ENCODE measurements at regions not wholly inside any gene's neighbourhood (a gene's known extent, or its start where the extent isn't known, plus 50 kb on each side); places are given as distances from the start of the nearest gene placed in this dataset.

- Histone ChIP-seq H3K9ac (ENCODE audit: insufficient read depth in 1 of 2, low read depth in 2 of 2, low read length in 2 of 2) (no peak overlapping the region), H3K9me1 (ENCODE audit: control insufficient read depth, insufficient read depth, low read length) (no peaks in the 10 kb centered on the region), H3K4me3 (no peak overlapping the region), H3K4me2 (ENCODE audit: insufficient read depth, low read length) (no peak overlapping the region), H3K27me3 (ENCODE audit: control insufficient read depth in 2 of 2, insufficient read depth in 2 of 2, low read length in 2 of 2) (no peaks in the 10 kb centered on the region), H4K20me1 (replicated peaks; ENCODE audit: control insufficient read depth, insufficient read depth, low read length) (no peaks in the 10 kb centered on the region), H3K36me3 (ENCODE audit: control insufficient read depth, insufficient read depth, low read length) (peaks cover 9% of the 10 kb centered on the region; the same call in 1 of the 3 replicates), H2AFZ (ENCODE audit: low read depth, low read length) (no peak overlapping the region), H3K27ac (ENCODE audit: extremely low read depth, low read depth, low read length) (no peak overlapping the region), H3K9me3 (replicated peaks; ENCODE audit: control insufficient read depth, insufficient read depth, low read depth, low read length) (no peaks in the 10 kb centered on the region), H3K79me2 (ENCODE audit: control insufficient read depth, insufficient read depth, low read length) (no peaks in the 10 kb centered on the region), H3K4me1 (replicated peaks in 1 of 2; ENCODE audit: control insufficient read depth in 2 of 2, insufficient read depth in 2 of 2, low read length in 2 of 2) (no peaks in the 10 kb centered on the region)
- ATAC-seq: no peak
- 83% methylated on average over 2 of the region's 2 CpGs for WGBS (ENCODE audit: insufficient coverage, low coverage, missing lambda C conversion rate)
- BruUV-seq (replicated peaks): no TSS peak
- in situ Hi-C loops (cut with MboI): no loop called here
- no peak for FAIRE-seq
- no peak for TF ChIP-seq ZNF395 (CRISPR knock-in tag; IDR thresholded peaks at IDR 0.05)
- no peak for TF ChIP-seq CREB5 (CRISPR knock-in tag; IDR thresholded peaks at IDR 0.05)
- no peak for TF ChIP-seq ZNF217 (CRISPR knock-in tag; IDR thresholded peaks at IDR 0.05)
- no peak for TF ChIP-seq CBX2 (IDR thresholded peaks at IDR 0.05; ENCODE audit: insufficient read depth, low read length, poor library complexity, severe bottlenecking)
- no peak for TF ChIP-seq TCF7 (IDR thresholded peaks at IDR 0.05; ENCODE audit: borderline replicate concordance)
- TF ChIP-seq HNRNPL (IDR thresholded peaks at IDR 0.05; ENCODE audit: low read depth, low read length): no peak
- no peak for TF ChIP-seq MEF2D (tag; conservative IDR thresholded peaks at IDR 0.05; ENCODE audit: low read depth)
- TF ChIP-seq MEIS2 (IDR thresholded peaks at IDR 0.05; ENCODE audit: partially characterized antibody): no peak
- TF ChIP-seq POLR2H (tag; IDR thresholded peaks at IDR 0.05; ENCODE audit: low read depth): no peak
- TF ChIP-seq ATF6 (CRISPR knock-in tag; IDR thresholded peaks at IDR 0.05): no peak
- TF ChIP-seq MTA2 (IDR thresholded peaks at IDR 0.05; ENCODE audit: low read depth): no peak
- TF ChIP-seq GABPB1 (CRISPR knock-in tag; IDR thresholded peaks at IDR 0.05): no peak
- no peak for TF ChIP-seq PHF21A (IDR thresholded peaks at IDR 0.05; ENCODE audit: borderline replicate concordance, low read depth)
- no peak for TF ChIP-seq ZNF780A (CRISPR knock-in tag; IDR thresholded peaks at IDR 0.05)
- TF ChIP-seq CHD4 (IDR thresholded peaks at IDR 0.05; ENCODE audit: insufficient read depth, insufficient replicate concordance, low read depth, low read length, poor library complexity, severe bottlenecking): no peak
- intact Hi-C loops (cut with micrococcal nuclease): no loop called here
- ChIA-PET CTCF (ENCODE audit: low intra/inter-chr PET ratio) (no interaction called here), POLR2A (no interaction called here)
- no peak for DNase-seq (ENCODE audit: extremely low read depth in 1 of 4, low spot score in 3 of 4)
Measured at GRCh38 chr14:71734885-71735284, 197.3 kb upstream of the RGS6 start.

Data from K562 (cell line).